ELF-1 (cell line): ENCODE measurements at regions not wholly inside any gene's neighbourhood (a gene's known extent, or its start where the extent isn't known, plus 50 kb on each side); places are given as distances from the start of the nearest gene placed in this dataset.
A peak's percentile ranks its signal among the peaks of the same experiment; 100 is the strongest.

Source experiments
- DNase-seq: peaks from one replicate; pipeline ENCODE4 v3.0.0-alpha.2; 2016; ENCODE audit warnings: low read depth, low spot score

- DNase-seq: peak; percentile 14
Observed at GRCh38 chr6:164035900-164036485, 621.5 kb downstream of the QKI start.

- no peak for DNase-seq
Observed at GRCh38 chr6:164034602-164035140, 620.2 kb downstream of the QKI start.

DNA sequence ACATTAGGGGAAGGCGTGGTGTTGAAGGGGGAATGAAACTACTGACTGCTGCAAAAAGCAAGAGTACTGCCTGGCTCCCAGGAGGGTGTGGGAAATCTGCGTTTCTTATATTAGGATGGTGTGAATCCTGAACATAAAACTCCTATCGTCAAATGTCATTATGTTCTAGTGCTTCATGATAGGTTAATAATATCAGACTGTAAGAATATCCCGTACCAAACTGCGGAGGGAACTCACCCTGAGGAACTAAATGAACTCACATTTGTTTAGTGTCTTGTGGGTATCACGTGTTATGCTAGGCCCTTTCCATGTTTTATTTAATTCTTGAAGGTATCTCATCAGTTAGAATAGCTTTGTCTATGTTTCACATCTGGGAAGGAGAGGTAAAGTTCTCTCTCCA is 610.7 kb downstream of the QKI start:
- DNase-seq: no peak

- DNase-seq: no peak
Observed at GRCh38 chr6:164023535-164023934, 609.0 kb downstream of the QKI start.

GRCh38 chr6:164022632-164023031 is 608.1 kb downstream of the QKI start:
- no peak for DNase-seq

DNA sequence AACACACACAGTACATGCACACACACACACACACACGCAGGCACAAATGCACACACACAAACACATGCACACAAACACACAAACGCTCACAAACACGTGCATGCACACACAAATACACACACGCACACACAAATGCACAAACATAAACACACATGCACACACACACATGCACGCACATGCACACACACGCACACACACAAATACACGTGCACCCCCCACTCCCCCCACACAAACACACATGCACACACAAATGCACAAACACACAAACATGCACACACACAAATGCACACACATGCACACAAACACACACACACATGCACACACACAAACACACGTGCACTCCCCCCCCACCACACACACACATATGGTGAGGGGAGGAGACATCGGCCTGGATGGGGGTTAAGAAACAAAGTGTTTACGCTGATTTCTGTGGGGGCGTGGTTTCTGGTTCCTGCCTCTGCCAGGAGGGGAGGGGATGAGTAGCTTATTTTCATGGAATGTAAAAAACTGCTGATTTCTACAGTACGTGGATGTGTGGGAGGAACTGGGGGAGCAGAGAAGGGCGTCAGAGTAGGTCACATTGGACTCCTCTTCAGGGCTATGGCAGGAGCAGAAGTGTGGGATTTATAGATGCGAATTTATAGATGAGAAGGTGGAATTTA is 607.2 kb downstream of the QKI start:
- no peak for DNase-seq

GRCh38 chr6:164020142-164020541 is 605.6 kb downstream of the QKI start:
- no peak for DNase-seq

- no peak for DNase-seq
Observed at GRCh38 chr6:164018133-164018532, 603.6 kb downstream of the QKI start.

DNA sequence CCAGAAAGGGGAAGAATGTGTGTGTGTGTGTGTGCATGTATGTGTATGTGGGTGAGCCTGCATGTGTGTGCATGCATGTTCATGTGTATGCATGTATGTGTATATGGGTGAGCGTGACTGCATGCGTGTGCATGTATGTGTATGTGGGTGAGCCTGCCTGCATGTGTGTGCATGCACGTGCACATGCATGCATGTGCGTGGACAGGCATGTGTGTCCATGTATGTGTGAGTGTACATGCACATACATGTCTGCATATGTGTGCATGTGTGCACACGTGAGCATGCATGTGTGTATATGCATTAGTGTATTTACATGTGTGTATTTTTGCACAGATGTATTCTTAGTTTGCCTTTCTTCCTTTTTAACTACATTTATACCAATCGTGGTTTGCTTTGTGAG is 601.5 kb downstream of the QKI start:
- DNase-seq: no peak

DNA sequence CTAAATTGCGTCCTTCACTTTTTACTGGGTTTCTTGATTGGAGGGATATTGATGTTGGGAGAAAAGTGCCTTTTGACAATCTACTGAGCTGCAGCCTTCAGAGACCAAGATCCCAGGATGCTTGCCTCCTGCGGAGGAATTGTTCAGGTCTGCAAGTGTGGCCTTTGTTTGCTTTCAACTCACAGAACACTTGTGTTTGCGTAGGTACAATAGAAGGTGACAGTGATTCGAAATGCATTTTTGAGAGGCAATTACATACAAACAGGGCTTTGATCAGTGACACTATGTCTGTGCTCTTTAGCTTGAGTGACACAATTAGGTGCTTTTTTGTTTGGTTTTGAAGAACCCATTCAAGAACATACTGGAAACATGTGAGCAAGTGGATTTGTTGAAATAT is 600.6 kb downstream of the QKI start:
- peak; percentile 24 for DNase-seq

GRCh38 chr6:164014346-164015087 is 600.0 kb downstream of the QKI start:
- DNase-seq: no peak

DNA sequence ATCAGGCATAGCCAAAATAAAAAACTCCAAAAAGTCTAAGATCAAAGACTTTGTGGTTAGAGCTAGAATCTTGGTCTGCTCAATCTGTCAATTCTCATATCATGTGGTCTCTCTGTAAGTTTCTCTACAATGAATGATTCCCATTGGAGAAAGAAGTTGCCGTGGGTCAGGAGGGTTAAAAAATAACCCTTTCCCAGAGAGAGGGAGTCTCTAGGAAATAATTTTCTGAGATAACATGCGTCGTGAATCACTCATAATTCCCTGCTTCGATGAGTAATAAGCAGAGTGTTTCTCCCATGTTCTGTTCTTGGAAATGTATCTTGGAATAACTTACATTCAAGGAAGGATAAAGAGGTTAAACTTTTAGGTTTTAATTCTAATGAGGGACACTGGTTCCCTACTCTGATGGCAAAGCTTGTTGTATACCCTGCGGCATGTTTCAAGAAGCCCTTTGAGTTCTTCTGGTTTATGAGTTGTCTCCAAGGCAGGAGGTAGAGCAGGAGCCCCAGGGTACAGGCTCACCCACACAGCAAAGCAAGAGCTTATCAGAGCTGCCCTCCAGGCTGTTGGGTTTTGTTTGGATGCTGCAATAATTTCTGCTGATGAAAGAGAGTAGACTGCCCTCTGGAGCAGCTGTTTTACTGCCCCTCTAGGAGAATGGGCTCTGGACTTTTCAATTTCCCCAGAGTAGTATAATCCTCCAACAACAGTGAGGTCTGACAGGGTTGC is 599.1 kb downstream of the QKI start:
- DNase-seq: peak; percentile 85

DNA sequence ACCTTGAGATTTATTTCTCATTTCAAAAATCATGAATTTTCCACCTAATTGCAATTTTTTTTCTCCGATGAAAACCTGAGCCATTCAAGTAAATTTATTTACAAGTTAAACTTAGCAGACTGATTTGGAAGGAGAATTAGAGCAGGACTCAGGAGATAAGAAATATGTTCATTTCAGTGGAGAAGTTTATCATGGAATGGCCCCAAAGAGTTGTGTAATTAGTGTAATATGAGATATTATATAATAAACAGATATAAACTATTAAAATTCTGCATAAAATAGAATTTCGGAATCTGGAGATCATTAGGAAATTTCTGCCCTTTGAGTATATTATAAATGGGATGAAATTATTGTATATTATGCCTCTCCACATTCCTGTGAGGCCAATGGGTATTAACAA is 596.8 kb downstream of the QKI start:
- no peak for DNase-seq

DNA sequence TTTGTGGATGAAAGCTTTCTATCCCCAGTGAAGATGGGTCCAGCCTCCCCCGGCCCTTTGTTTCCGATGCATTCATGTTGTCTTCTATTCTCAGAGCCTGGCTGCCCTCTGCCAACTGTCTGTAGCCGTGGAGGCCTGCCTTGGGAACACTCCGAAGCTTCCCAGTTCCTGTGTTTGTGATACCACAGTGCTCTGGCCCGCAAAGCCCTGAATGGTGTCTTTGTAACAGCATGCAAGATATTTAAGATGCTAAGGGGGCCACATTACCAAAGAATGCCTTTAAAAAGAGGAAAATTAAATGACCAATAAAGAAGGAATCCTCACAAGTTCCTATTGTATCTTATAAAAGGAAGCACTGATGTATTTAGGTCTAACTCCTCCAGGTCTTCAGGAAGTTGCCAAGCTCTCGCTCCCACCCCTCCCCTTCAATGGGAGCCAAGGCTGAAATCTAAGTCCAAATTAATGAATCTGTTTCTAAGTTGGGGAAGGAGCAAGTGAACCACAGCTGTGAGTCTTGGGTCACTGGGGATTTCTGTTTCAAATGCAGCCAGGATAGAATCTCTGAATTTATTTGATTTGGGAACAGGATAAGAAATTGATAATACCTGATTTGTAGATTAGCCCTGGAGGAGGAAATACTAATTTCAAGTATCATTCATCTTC is 596.1 kb downstream of the QKI start:
- no peak for DNase-seq

- no peak for DNase-seq
Observed at GRCh38 chr6:164008902-164009301, 594.4 kb downstream of the QKI start.

DNA sequence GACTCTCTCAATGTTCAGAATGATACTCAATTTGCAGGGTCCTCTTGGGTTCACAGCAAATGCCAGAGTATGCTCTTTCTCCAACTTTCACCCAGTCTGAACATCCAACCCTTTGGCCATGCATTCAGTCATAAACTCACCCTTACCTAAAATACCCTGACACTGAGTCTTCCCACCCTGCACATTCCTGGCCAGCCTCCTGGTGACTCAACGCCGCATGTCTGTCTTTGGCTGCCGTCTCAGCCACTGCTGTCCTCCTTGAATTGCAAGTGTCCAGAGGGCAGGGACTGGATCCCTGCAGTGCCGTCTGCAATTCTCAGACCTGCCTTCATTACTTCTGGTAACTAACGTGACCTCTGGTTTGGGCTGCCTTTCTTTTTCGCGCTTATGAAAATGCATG is 593.4 kb downstream of the QKI start:
- DNase-seq: no peak

DNA sequence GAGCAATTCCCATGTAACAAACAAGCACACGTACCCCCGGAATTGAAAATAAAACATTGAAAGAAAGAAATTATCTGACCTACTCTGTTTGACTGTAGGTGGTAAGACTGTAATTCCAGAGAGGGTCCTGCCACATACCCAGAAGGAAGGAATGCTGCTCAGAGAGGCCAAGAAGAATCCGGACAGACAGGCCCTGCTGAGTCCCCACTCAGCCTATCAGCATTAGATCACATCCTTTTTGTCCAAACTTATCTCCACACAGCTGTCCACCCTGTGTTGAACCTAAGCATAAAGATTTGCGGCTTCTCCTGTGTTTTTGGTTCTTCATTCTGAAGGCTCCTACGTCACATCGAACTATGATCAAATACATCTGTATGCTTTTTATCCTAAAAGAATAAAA is 591.9 kb downstream of the QKI start:
- peak; percentile 38 for DNase-seq

- peak; percentile 53 for DNase-seq
Observed at GRCh38 chr6:164005004-164005711, 590.6 kb downstream of the QKI start.

DNA sequence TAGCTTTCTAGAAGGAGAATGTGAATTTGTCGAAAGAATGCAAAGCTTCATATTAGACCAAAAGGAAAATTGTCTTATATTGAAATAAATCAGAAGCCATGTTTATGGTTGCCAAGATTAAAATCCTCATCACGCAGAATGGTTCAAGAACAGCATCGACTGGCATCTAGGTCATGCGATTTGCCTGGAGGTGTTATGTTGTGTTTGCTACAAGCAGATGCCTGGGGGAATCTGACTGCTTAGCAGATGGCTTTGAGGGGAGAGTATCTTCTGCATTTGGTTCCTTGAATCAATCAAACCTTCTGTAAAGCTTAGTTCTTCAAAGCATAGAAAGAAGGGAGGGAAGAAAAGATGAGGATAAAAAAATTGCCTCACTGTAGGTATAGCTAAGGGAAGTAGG is 585.8 kb downstream of the QKI start:
- no peak for DNase-seq

DNA sequence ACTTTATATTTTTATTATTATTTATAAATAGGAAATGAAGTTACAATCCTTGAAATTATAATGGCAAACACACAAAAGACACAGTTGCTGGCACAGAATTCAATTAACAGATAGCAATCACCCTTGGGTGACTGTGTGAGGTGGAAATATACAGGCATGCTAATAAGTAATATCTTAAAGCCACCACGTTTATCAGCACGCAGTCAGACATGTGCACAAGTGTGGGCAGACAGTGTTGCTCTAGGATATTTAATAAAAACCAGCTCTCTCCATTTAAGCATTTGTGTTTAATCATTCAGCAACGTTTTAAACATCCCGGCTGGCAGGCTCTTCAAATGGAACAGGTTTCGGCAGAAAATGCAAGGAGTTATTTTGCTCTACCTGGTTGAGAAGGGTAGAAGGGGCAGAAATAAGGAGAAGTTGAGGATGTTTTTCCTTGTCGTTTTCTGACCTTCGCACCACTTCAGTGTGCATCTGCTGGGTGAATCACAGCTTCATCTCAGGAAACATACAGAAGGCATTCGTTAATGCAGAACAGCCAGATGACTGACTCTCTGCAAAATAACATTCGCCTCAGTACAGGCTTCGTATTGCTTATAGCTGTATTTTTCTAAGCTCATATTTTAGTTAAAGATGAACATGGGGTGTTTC is 585.1 kb downstream of the QKI start:
- DNase-seq: no peak
